GM19397 (cell line): ENCODE measurements at regions not wholly inside any gene's neighbourhood (a gene's known extent, or its start where the extent isn't known, plus 50 kb on each side); places are given as distances from the start of the nearest gene placed in this dataset.

Experiments used
- ATAC-seq: cut with Tn5 transposase; IDR thresholded peaks from one replicate; pipeline ENCODE4 v1.9.1; 2021; ENCODE audit warnings: mild to moderate bottlenecking, moderate library complexity; ENCODE audit not compliant: unreplicated experiment

DNA sequence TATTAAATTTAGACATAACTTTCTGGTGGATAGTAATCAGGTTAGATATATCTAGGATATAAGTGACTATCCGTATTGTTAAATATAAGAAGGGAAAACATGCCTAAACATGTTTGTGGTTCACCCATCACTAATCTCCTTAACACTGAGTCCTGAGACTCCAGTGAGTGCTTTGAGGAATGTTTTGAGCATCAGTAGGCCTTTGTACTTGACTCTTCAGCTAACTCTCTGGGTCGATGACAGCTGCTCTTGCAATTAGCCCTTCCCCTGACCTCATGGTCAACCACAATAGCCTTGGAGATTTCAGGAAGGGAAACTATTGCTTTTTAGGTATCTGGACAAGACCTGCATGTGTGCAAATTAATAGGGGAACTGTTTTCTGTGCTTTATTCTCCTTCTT lies 716.8 kb downstream of the EPHA4 start:
- no peak for ATAC-seq

DNA sequence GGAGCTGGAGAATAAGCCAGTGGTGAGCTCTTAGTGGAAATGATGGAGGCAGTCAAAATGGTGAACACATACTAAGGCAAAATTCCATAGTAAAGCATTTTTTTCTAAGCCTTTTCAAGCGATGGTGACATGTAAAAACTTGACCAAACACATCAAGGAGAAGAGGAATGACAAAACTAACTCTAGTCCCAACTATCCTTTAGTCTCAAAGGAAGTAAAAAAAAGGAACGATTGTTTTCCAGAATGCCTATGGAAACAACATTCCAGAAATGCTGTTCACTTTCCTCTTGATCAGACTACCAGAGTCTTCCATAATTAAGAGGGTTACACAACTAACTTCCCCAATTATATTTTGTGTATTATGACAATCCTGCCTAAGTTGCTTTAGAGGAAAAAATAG lies 715.6 kb downstream of the EPHA4 start:
- no peak for ATAC-seq

DNA sequence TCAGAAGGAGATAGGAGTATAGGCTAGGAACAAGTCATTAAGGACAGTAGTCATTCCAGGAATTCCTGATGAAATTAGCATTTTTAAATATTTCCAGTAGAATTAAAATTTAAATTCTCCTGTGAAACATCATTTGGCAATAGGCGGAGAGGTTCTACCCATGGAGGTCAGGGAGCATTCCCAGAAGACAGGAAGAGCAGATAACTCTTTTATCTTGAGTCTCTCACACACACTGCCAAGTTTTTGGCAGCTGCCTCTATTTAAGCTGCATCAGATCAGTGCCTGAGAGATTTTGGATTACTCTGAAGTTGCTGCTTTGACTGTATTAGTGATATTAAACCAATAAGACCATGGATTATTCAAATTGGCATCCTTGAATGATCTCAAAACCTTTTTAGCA lies 714.7 kb downstream of the EPHA4 start:
- ATAC-seq, result no peak

- ATAC-seq, result no peak
These were observed 714.0 kb downstream of the EPHA4 start for GRCh38 chr2:220858101-220858500.

GRCh38 chr2:220871909-220872308 lies 700.2 kb downstream of the EPHA4 start:
- no peak for ATAC-seq

DNA sequence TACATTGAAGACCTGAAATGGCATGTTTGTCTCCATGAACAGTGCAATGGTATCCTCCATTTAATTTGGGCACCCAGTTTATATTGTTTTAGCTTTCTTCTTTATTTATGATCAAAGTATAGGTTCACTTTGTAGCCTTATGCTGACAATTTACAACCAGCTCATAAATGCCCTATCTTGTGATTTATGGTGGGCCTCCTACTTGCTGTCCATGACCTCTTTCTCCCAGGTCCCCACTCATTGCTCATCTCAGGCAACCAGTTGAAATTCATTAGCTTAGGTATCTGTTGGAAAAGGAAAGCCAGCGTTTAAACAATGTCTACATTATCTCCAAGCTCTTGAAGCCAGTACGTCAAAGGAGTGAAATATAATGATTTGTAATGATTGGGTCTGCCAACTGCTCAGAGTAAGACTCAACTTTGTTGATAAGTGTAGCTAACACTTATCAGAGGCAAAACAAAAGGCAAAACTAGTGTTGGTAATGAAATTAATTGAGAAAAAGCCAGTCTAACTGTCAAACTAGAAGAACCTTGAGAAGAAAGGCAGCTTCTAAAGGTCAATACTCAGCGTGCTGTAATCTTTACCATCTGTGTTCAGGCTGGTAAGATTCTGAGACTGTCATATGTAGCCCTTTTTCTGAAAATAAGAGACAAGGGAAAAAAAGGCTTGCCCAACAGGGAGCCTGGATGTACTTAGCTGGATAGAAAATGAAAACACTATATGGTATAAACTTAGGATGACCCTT lies 695.9 kb downstream of the EPHA4 start:
- no peak for ATAC-seq

- ATAC-seq, result no peak
These were observed 694.6 kb downstream of the EPHA4 start for GRCh38 chr2:220877491-220877890.

GRCh38 chr2:220877897-220878296 lies 694.2 kb downstream of the EPHA4 start:
- no peak for ATAC-seq

GRCh38 chr2:220880623-220881596 lies 691.2 kb downstream of the EPHA4 start:
- ATAC-seq, result no peak

GRCh38 chr2:220882507-220882906 lies 689.6 kb downstream of the EPHA4 start:
- no peak for ATAC-seq

GRCh38 chr2:220885593-220885992 lies 686.5 kb downstream of the EPHA4 start:
- no peak for ATAC-seq

- ATAC-seq, result no peak
These were observed 684.7 kb downstream of the EPHA4 start for GRCh38 chr2:220887271-220887870.

DNA sequence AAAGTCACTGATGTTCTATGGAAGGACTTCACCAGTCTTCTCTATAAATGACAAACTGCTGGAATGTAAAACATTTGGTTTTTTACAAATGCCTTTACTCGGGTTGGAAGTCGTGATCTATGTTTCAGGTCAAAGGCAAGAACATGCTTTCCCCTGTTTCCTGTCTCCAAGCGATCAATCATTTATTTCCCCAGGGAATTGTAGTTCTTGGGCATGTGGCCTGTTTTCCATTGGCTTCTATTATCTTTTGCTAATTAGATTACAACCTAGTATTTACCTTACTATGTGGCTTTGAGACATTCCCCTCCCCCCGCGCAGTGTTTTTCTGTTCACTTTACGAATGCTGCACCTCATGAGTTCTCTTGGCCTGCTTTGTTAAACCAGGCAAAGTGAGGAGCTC lies 684.2 kb downstream of the EPHA4 start:
- no peak for ATAC-seq

- ATAC-seq, result no peak
These were observed 681.2 kb downstream of the EPHA4 start for GRCh38 chr2:220890931-220891330.

- ATAC-seq, result no peak
These were observed 680.7 kb downstream of the EPHA4 start for GRCh38 chr2:220891405-220891804.

DNA sequence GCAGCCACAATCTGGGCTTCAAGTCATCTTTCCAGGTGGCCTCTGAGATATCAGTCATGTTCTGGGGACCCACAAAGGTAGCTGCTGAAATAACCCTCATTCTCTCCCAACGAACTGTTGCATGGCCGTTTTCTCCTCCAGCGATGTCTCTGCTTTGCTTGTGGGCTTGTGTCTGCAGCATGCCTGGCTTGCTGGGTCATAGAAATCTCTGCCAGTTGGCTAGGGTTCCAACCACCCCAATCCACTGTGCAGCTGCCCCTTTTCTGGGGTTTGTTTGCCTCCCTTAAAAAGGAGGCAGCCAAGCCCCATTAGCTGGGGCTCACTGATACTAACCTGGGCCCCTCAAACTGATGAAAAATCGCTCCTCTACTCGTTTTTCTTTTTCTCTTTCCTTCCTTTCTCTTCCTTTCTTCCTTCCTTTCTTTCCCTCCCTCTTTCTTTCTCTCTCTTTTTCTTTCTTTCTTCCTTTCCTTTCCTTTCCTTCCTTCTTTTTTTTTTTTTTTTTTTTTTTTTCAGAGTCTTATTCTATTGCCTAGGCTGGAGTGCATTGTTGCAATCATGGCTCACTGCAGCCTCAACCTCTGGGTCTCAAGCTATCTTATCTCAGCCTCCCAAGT lies 680.0 kb downstream of the EPHA4 start:
- ATAC-seq, result no peak

GRCh38 chr2:220893411-220893810 lies 678.7 kb downstream of the EPHA4 start:
- no peak for ATAC-seq

- no peak for ATAC-seq
These were observed 678.0 kb downstream of the EPHA4 start for GRCh38 chr2:220894069-220894468.

DNA sequence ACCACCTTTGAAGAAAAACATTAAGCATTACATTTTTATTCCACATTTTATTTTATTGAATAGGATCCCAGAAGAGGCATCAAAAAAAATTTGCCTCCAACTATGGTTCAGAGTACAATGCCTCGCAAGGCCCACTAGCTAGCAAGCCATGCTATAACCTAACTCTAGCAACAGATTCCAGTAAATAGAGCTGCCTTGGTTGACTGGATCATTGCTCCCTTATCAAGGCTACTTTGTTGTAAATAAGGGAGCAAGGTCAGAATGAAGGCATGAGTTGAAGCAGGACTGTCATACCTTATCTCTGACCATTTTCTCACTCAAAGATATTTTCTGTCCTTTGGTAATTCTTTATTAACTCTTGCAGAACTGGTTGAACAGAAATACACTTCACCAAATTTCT lies 672.6 kb downstream of the EPHA4 start:
- ATAC-seq, result no peak

- no peak for ATAC-seq
These were observed 668.1 kb downstream of the EPHA4 start for GRCh38 chr2:220904015-220904414.

- no peak for ATAC-seq
These were observed 658.7 kb downstream of the EPHA4 start for GRCh38 chr2:220913384-220913783.
